ENCODE measurements at regions not wholly inside any gene's neighbourhood (a gene's known extent, or its start where the extent isn't known, plus 50 kb on each side); places are given as distances from the start of the nearest gene placed in this dataset.

GRCh38 chr11:23112987-23113886 lies 253.0 kb upstream of the CCDC179 start:
- Histone ChIP-seq H3K27me3 (ENCODE audit: low read depth, low read length) (no peaks in the 10 kb centered on the region), H3K79me2 (ENCODE audit: low read length) (no peaks in the 10 kb centered on the region), H3K4me2 (ENCODE audit: low read length) (peak overlapping the region; percentile 76), H4K20me1 (ENCODE audit: insufficient read depth, low read length) (no peaks in the 10 kb centered on the region), H3K9me3 (ENCODE audit: insufficient read depth, low read length) (no peaks in the 10 kb centered on the region), H3K27ac (ENCODE audit: low read length) (no peak overlapping the region), H3K36me3 (replicated peaks; ENCODE audit: low read depth, low read length) (no peaks in the 10 kb centered on the region), H2AFZ (ENCODE audit: low read depth, low read length) (peak overlapping the region; percentile 75), H3K9ac (ENCODE audit: low read length) (peak overlapping the region; percentile 42; the same call in 1 of the 2 replicates), H3K4me1 (ENCODE audit: low read length) (peaks cover 19% of the 10 kb centered on the region), H3K4me3 (ENCODE audit: low read length) (peak overlapping the region; percentile 65)
- TF ChIP-seq CTCF (IDR thresholded peaks at IDR 0.05; ENCODE audit: low read depth, low read length) (peak; percentile 74), EZH2phosphoT487 (IDR thresholded peaks at IDR 0.05; ENCODE audit: low read depth) (no peak)

GRCh38 chr11:23113887-23114216 lies 253.6 kb upstream of the CCDC179 start:
- no peak overlapping the region for H2AFZ ChIP-seq (ENCODE audit: low read depth, low read length)
- no peak overlapping the region for H3K27ac ChIP-seq (ENCODE audit: low read length)
- H3K9ac ChIP-seq (ENCODE audit: low read length), result no peak overlapping the region
- H3K27me3 ChIP-seq (ENCODE audit: low read depth, low read length), result no peaks in the 10 kb centered on the region
- H3K4me3 ChIP-seq (ENCODE audit: low read length), result no peak overlapping the region
- no peaks in the 10 kb centered on the region for H3K79me2 ChIP-seq (ENCODE audit: low read length)
- H3K4me1 ChIP-seq (ENCODE audit: low read length), result peaks cover 19% of the 10 kb centered on the region
- H3K9me3 ChIP-seq (ENCODE audit: insufficient read depth, low read length), result no peaks in the 10 kb centered on the region
- no peaks in the 10 kb centered on the region for H4K20me1 ChIP-seq (ENCODE audit: insufficient read depth, low read length)
- TF ChIP-seq EZH2phosphoT487 (IDR thresholded peaks at IDR 0.05; ENCODE audit: low read depth) (no peak), CTCF (IDR thresholded peaks at IDR 0.05; ENCODE audit: low read depth, low read length) (no peak)
- H3K4me2 ChIP-seq (ENCODE audit: low read length), result peak overlapping the region; percentile 76; the same call in 1 of the 2 replicates
- no peaks in the 10 kb centered on the region for H3K36me3 ChIP-seq (replicated peaks; ENCODE audit: low read depth, low read length)

GRCh38 chr11:23123753-23124152 lies 263.5 kb upstream of the CCDC179 start:
- Histone ChIP-seq H3K36me3 (replicated peaks; ENCODE audit: low read depth, low read length) (no peaks in the 10 kb centered on the region), H3K4me3 (ENCODE audit: low read length) (no peak overlapping the region), H4K20me1 (ENCODE audit: insufficient read depth, low read length) (no peaks in the 10 kb centered on the region), H3K9ac (ENCODE audit: low read length) (no peak overlapping the region), H3K4me2 (ENCODE audit: low read length) (no peak overlapping the region), H3K79me2 (ENCODE audit: low read length) (no peaks in the 10 kb centered on the region), H3K27ac (ENCODE audit: low read length) (no peak overlapping the region), H2AFZ (ENCODE audit: low read depth, low read length) (no peak overlapping the region), H3K9me3 (ENCODE audit: insufficient read depth, low read length) (no peaks in the 10 kb centered on the region), H3K27me3 (ENCODE audit: low read depth, low read length) (no peaks in the 10 kb centered on the region), H3K4me1 (ENCODE audit: low read length) (no peaks in the 10 kb centered on the region)
- no peak for TF ChIP-seq EZH2phosphoT487 (IDR thresholded peaks at IDR 0.05; ENCODE audit: low read depth)
- no peak for TF ChIP-seq CTCF (IDR thresholded peaks at IDR 0.05; ENCODE audit: low read depth, low read length)

GRCh38 chr11:23124249-23124648 lies 264.0 kb upstream of the CCDC179 start:
- Histone ChIP-seq H3K9me3 (ENCODE audit: insufficient read depth, low read length) (no peaks in the 10 kb centered on the region), H3K4me3 (ENCODE audit: low read length) (no peak overlapping the region), H3K4me2 (ENCODE audit: low read length) (no peak overlapping the region), H4K20me1 (ENCODE audit: insufficient read depth, low read length) (no peaks in the 10 kb centered on the region), H3K79me2 (ENCODE audit: low read length) (no peaks in the 10 kb centered on the region), H3K36me3 (replicated peaks; ENCODE audit: low read depth, low read length) (no peaks in the 10 kb centered on the region), H3K9ac (ENCODE audit: low read length) (no peak overlapping the region), H3K4me1 (ENCODE audit: low read length) (no peaks in the 10 kb centered on the region), H3K27me3 (ENCODE audit: low read depth, low read length) (no peaks in the 10 kb centered on the region), H2AFZ (ENCODE audit: low read depth, low read length) (no peak overlapping the region), H3K27ac (ENCODE audit: low read length) (no peak overlapping the region)
- TF ChIP-seq EZH2phosphoT487 (IDR thresholded peaks at IDR 0.05; ENCODE audit: low read depth) (no peak), CTCF (IDR thresholded peaks at IDR 0.05; ENCODE audit: low read depth, low read length) (no peak)
